ENCODE measurements at regions not wholly inside any gene's neighbourhood (a gene's known extent, or its start where the extent isn't known, plus 50 kb on each side); places are given as distances from the start of the nearest gene placed in this dataset.
"Not testable (repeated sequence)": the region's sequence is repeated elsewhere in the genome, so short reads cannot be mapped to it uniquely, and the experiment has no call there.

GRCh38 chr2:107719836-107720235 lies 106.9 kb upstream of the RGPD4 start:
- DNase-seq (ENCODE audit: low read depth) = no peak

DNA sequence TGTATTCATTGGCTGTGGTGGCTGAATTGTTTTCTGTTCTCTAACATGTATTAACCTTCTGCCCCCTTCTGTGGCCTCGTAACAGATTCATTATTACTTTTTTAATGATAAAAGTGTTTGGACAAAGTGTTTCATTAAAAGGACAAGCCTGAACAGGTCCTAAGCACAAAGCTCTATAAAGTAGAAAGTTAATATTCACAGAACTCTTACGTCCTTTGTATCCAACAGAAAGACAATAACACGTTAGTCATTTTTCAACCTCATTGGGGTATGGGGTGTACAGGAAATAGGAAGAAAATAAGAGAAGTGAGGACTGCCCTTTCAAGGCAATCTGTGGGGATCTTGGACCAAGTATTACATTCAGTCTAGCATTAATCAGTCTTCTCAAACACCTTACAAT lies 105.5 kb upstream of the RGPD4 start:
- DNase-seq (ENCODE audit: low read depth) = no peak

DNA sequence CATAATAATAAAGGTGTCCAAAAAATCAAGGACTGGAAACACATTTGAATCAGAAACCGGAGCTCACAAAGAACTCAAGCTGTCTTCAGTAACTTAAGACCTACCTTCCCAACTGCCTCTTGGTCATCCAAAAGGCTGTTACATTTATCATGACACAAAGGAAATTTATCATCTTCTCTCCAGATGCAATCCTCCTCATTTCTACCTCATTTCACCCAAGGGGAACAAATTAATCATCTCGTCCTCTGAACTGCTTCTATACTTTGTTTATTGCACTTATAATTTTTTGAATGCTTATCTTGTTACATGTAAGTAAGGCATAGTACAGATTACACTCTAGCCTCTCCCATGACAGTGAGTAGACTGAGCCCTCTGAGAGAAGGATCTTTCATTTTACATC lies 105.1 kb upstream of the RGPD4 start:
- no peak for DNase-seq (ENCODE audit: low read depth)

DNA sequence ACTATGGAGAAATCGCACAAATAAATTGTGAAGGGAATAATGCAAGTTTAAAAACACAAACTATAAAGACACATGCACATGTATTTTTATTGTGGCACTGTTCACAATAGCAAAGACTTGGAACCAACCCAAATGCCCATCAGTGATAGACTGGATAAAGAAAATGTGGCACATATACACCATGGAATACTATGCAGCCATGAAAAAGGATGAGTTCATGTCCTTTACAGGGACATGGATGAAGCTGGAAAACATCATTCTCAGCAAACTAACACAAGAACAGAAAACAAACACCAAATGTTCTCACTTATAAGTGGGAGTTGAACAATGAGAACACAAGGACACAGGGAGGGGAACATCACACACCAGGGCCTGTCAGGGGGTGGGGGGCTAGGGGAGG lies 100.9 kb upstream of the RGPD4 start:
- not testable (repeated sequence) for DNase-seq (ENCODE audit: low read depth)

DNA sequence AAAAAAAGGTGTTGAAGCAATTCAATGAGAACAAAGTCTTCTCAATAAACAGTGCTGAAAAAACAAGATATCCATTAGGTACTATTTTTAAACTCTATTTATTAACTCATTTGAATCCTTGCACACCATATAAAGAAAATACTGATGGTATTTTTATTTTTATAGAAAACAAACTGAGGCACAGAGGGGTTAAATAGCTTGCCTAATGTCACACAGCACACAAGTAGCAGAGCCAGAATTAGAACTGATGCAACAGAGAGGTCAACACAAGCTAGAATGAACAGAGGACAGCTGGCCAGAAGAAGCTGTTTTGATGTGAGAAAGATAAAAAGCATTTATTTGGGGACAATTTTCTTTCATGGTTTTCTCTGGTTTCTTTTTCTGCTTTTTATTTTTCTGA lies 99.4 kb upstream of the RGPD4 start:
- DNase-seq (ENCODE audit: low read depth) = no peak

DNA sequence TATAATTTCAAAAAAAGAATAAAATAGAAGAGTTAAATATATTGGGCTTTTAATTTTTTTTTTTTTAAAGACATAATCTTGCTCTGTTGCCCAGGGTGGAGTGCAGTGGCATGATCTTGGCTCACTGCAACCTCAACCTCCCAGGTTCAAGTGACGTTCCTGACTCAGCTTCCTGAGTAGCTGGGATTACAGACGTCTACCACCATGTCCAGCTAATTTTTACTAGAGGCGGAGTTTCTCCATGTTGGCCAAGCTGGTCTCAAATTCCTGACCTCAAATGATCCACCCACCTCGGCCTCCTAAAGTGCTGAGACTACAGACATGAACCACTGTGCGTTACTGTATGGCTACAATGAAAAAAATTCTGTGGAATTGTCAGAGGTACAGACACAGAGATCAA lies 98.1 kb upstream of the RGPD4 start:
- no peak for DNase-seq (ENCODE audit: low read depth)

GRCh38 chr2:107729440-107729839 lies 97.3 kb upstream of the RGPD4 start:
- no peak for DNase-seq (ENCODE audit: low read depth)

DNA sequence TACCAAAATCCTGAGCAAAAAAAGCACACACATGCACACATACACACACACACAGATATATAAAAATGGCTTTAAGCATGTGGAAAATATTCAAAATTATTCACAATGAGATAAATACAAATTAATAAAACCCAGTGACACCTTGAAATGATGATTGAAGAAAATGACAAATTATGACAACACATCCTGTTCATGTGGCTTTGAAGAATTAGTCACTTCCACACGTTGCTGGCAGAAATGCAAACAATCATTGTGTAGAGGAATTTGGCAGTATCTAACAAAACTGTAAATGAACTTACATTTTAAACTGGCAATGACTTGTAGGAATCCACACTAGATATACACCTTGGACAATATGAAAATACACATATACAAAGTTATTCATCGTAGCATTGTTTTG lies 95.8 kb upstream of the RGPD4 start:
- DNase-seq (ENCODE audit: low read depth) = no peak

DNA sequence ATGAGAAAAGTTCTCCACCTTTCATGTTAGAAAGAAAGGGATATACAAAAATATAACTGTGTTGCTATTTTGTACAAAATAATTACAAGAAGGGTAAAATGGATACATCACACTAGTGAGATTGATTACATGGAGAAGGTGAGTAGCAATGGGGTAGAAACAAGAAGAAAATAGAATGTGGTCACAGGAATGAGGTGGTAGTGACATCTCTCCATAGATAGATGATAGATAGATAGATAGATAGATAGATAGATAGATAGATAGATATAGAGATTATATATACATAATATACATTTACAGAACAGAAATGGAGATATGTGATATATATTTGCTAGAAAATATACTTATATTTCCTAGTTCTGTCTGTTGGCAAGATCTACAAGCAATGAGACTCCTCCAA lies 95.3 kb upstream of the RGPD4 start:
- DNase-seq (ENCODE audit: low read depth) = no peak

DNA sequence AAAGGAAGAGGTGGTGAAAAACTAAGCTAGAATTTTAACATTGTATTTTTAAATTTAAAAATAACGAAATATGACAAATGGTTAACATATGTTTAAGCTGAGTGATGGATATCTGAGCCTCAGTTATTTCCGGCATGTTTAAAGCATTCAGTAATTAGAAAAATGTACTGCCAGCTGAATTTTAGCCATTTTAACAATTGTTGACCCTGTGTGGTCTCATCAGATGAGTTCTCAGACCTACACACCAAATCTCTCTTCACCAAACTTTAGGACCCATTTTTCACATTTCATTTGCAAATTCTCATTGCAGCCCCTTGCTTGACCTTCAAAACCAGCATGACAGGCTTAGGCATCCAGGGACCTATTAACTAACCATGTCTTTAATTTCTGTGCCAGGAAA lies 91.5 kb upstream of the RGPD4 start:
- no peak for DNase-seq (ENCODE audit: low read depth)

- no peak for DNase-seq (ENCODE audit: low read depth)
Observed at GRCh38 chr2:107737756-107738155, 88.9 kb upstream of the RGPD4 start.

- no peak for DNase-seq (ENCODE audit: low read depth)
Observed at GRCh38 chr2:107738266-107738665, 88.4 kb upstream of the RGPD4 start.

- no peak for DNase-seq (ENCODE audit: low read depth)
Observed at GRCh38 chr2:107740300-107740699, 86.4 kb upstream of the RGPD4 start.

DNA sequence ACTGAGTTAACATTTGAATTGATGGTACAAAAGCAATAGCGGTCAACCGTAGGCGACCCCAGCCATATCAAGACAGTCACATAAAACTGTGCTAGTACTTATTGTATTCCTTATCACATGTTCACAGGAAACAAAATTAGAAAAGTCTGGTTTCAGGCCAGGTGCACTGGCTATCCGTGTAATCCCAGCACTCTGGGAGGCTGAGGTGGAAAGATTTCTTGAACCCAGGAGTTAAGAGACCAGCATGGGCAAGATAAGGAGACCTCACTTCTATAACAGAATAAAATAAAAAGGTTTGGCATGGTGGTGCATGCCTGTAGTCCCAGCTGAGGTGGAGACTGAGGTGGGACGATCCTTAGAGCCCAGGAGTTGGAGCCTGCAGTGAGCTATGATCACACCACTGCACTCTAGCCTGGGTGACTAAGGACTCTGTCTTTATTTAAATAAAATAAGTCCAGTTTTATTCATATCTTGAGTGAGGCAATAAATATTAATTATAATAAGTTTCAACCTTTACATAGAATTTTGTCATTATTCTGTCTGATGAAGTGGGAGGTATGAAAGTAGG lies 84.1 kb upstream of the RGPD4 start:
- DNase-seq (ENCODE audit: low read depth) = no peak

GRCh38 chr2:107743274-107743673 lies 83.4 kb upstream of the RGPD4 start:
- no peak for DNase-seq (ENCODE audit: low read depth)

DNA sequence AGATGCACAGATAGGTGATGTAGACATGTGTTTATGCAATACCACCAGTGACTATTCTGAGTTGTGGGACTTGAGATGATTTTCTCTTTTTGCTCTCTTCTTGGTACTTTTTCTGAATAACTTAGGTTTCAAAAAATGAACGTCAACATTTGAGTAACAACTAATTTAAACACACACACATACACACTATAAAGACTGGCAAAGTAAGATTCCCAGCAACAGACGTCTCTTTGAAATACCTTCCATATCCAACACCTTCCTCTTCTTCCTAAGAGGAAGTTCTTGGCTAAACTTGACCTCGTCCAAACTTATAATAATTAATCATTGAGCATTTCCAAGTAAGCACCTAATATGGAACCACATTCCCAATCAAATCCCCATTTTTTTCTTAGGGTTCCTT lies 81.6 kb upstream of the RGPD4 start:
- DNase-seq (ENCODE audit: low read depth) = no peak

DNA sequence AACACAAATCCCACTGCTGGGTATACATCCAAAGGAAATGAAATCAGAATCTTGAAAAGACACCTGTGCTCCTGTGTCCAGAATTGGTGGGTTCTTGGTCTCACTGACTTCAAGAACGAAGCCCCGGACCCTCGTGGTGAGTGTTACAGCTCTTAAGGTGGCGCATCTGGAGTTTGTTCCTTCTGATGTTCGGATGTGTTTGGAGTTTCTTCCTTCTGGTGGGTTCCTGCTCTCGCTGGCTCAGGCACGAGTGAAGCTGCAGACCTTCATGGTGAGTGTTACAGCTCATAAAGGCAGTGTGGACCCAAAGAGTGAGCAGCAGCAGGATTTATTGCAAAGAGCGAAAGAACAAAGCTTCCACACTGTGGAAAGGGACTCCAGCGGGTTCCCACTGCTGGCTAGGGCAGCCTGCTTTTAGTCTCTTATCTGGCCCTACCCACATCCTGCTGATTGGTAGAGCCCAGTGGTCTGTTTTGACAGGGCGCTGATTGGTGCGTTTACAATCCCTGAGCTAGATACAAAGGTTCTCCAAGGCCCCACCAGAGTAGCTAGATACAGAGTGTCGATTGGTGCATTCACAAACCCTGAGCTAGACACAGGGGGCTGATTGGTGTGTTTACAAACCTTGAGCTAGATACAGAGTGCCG lies 80.0 kb upstream of the RGPD4 start:
- not testable (repeated sequence) for DNase-seq (ENCODE audit: low read depth)

- not testable (repeated sequence) for DNase-seq (ENCODE audit: low read depth)
Observed at GRCh38 chr2:107747199-107747963, 79.3 kb upstream of the RGPD4 start.

GRCh38 chr2:107747964-107748583 lies 78.6 kb upstream of the RGPD4 start:
- DNase-seq (ENCODE audit: low read depth) = no peak

GRCh38 chr2:107751936-107752335 lies 74.8 kb upstream of the RGPD4 start:
- no peak for DNase-seq (ENCODE audit: low read depth)

GRCh38 chr2:107753806-107754205 lies 72.9 kb upstream of the RGPD4 start:
- DNase-seq (ENCODE audit: low read depth) = not testable (repeated sequence)

- no peak for DNase-seq (ENCODE audit: low read depth)
Observed at GRCh38 chr2:107757223-107757622, 69.5 kb upstream of the RGPD4 start.
